ENCODE measurements at regions not wholly inside any gene's neighbourhood (a gene's known extent, or its start where the extent isn't known, plus 50 kb on each side); places are given as distances from the start of the nearest gene placed in this dataset.

GRCh38 chr20:7387638-7388193 is 552.5 kb downstream of the HAO1 start (continued):
- TF ChIP-seq ZNF549 (tag by site-specific recombination; IDR thresholded peaks at IDR 0.05), result no peak
- no peak for TF ChIP-seq ZBTB8A (tag by site-specific recombination; IDR thresholded peaks at IDR 0.05)

GRCh38 chr20:7389216-7389615 is 551.0 kb downstream of the HAO1 start:
- no peak overlapping the region for H3K4me3 ChIP-seq (ENCODE audit: low read depth, low read length)
- H3K4me1 ChIP-seq (ENCODE audit: control insufficient read depth, insufficient read depth, low read length), result no peaks in the 10 kb centered on the region
- ChIA-PET CTCF (no interaction called here), POLR2A (no interaction called here)
- H3K36me3 ChIP-seq (ENCODE audit: control insufficient read depth in 2 of 2, insufficient read depth in 1 of 2, low read length in 2 of 2), result no peaks in the 10 kb centered on the region
- no peak for TF ChIP-seq ZBTB17 (tag by site-specific recombination; IDR thresholded peaks at IDR 0.05)
- TF ChIP-seq ZNF629 (tag by site-specific recombination; IDR thresholded peaks at IDR 0.05), result no peak
- no peak for TF ChIP-seq ZIC2 (tag by site-specific recombination; IDR thresholded peaks at IDR 0.05)
- TF ChIP-seq ZNF449 (tag by site-specific recombination; IDR thresholded peaks at IDR 0.05), result no peak
- no peak for TF ChIP-seq HIC1 (tag by site-specific recombination; IDR thresholded peaks at IDR 0.05)
- no peak for TF ChIP-seq ZBTB49 (tag by site-specific recombination; IDR thresholded peaks at IDR 0.05; ENCODE audit: low read depth)
- no peak for TF ChIP-seq ZNF621 (tag by site-specific recombination; IDR thresholded peaks at IDR 0.05)
- no peak for TF ChIP-seq ZNF2 (tag by site-specific recombination; IDR thresholded peaks at IDR 0.05)
- TF ChIP-seq SETDB1 (IDR thresholded peaks at IDR 0.05; ENCODE audit: insufficient read length, low read length), result no peak
- TF ChIP-seq ZNF529 (tag by site-specific recombination; IDR thresholded peaks at IDR 0.05; ENCODE audit: insufficient replicate concordance), result no peak
- no peak for TF ChIP-seq ZNF239 (tag by site-specific recombination; IDR thresholded peaks at IDR 0.05)
- no peak for TF ChIP-seq ZBTB8A (tag by site-specific recombination; IDR thresholded peaks at IDR 0.05)
- TF ChIP-seq SCRT1 (tag by site-specific recombination; IDR thresholded peaks at IDR 0.05; ENCODE audit: borderline replicate concordance), result no peak
- TF ChIP-seq ATF2 (tag by site-specific recombination; IDR thresholded peaks at IDR 0.05; ENCODE audit: low read depth), result no peak
- no peak for TF ChIP-seq KLF8 (tag by site-specific recombination; IDR thresholded peaks at IDR 0.05)
- no peak for TF ChIP-seq KLF9 (tag by site-specific recombination; IDR thresholded peaks at IDR 0.05; ENCODE audit: low read depth)
- no peak for TF ChIP-seq ZNF548 (tag by site-specific recombination; IDR thresholded peaks at IDR 0.05)
- no peak for TF ChIP-seq REPIN1 (tag by site-specific recombination; IDR thresholded peaks at IDR 0.05; ENCODE audit: low read depth)
- no peak overlapping the region for H3K27ac ChIP-seq (ENCODE audit: extremely low read depth, low read depth, low read length)
- no peaks in the 10 kb centered on the region for H3K9me3 ChIP-seq (ENCODE audit: control insufficient read depth, insufficient read depth, low read depth, low read length)
